H1 (cell line): ENCODE measurements at regions not wholly inside any gene's neighbourhood (a gene's known extent, or its start where the extent isn't known, plus 50 kb on each side); places are given as distances from the start of the nearest gene placed in this dataset.

Experiments used
- BRCA1 ChIP-seq: IDR thresholded peaks from 2 replicates; pipeline ENCODE4 v1.6.1; 2012; ENCODE audit warnings: low read depth, low read length, improper control_type of control experiment
- EP300 ChIP-seq, 2 experiments: IDR thresholded peaks; 1 replicate in 1 of 2; 2 replicates in 1 of 2; pipeline ENCODE4 v1.6.1; 2011 to 2012; ENCODE audit warnings: low read depth in 2 of 2, low read length in 2 of 2, mild to moderate bottlenecking in 2 of 2, borderline replicate concordance in 1 of 2, inconsistent platforms in 1 of 2, moderate library complexity in 1 of 2
- TAF7 ChIP-seq: optimal IDR thresholded peaks from 2 replicates; pipeline ENCODE3; 2011; ENCODE audit warnings: low read depth, mild to moderate bottlenecking, inconsistent platforms, low read length, moderate library complexity, borderline replicate concordance

DNA sequence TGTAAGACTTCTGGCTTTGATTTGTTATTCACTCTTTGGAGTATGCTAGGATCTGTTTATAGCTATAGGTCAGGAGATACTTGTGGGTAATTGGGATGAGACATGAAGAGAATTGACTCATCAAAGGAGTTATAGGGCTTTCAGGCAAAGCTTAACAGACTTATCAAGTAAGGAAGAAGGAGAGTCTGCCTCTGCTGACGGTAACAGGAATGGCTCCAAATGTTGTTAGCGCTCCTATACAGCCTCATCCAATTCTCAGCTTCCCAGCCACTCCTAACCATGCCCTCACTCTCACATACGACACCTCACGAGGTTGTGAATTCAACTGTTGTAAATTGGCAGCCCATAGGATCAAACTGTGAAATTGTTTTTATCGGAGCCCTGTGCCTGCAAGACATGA lies 140.5 kb downstream of the KCNA5 start (continued):
- no peak for TF ChIP-seq TAF7
- no peak for TF ChIP-seq BRCA1
- no peak for TF ChIP-seq EP300 (IDR thresholded peaks at IDR 0.05; ENCODE audit: borderline replicate concordance in 1 of 2, low read depth in 2 of 2, low read length in 2 of 2)
